ENCODE measurements at regions not wholly inside any gene's neighbourhood (a gene's known extent, or its start where the extent isn't known, plus 50 kb on each side); places are given as distances from the start of the nearest gene placed in this dataset.
"Not testable (repeated sequence)": the region's sequence is repeated elsewhere in the genome, so short reads cannot be mapped to it uniquely, and the experiment has no call there.

DNA sequence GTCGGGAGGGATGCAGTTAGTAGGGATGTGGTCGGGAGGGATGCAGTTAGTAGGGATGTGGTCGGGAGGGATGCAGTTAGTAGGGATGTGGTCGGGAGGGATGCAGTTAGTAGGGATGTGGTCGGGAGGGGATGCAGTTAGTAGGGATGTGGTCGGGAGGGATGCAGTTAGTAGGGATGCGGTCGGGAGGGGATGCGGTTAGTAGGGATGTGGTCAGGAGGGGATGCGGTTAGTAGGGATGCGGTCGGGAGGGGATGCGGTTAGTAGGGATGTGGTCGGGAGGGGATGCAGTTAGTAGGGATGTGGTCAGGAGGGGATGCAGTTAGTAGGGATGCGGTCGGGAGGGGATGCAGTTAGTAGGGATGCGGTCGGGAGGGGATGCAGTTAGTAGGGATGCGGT is 96.2 kb downstream of the BDH1 start:
- intact Hi-C loops (cut with DNase I, micrococcal nuclease), result loop anchor here in 1 of 2 experiments (2.0 kb wide), 1 partner anchor 163 kb away; no protein-coding TSS in a partner anchor
- CTCF ChIA-PET; ATAC-seq (ENCODE audit: poor library complexity); H3K9me3 Mint-ChIP-seq; H3K27me3 ChIP-seq (ENCODE audit: control insufficient read depth in 1 of 2, insufficient read depth in 2 of 2, low read length in 2 of 2); H3K36me3 ChIP-seq (ENCODE audit: insufficient read depth, low read length); H3K36me3 Mint-ChIP-seq (ENCODE audit: low read depth); H3K4me3 ChIP-seq (ENCODE audit: low read length); H3K27me3 Mint-ChIP-seq; H3K4me3 Mint-ChIP-seq; POLR2A ChIA-PET; H3K27ac ChIP-seq (ENCODE audit: low read depth in 1 of 2, low read length in 2 of 2); H3K27ac Mint-ChIP-seq: not testable (repeated sequence)
- peak in 4 of 14 experiments; percentile 23 to 52 (median 45) for DNase-seq
- H3K4me1 ChIP-seq (ENCODE audit: insufficient read depth, low read length), result peaks cover 29% of the 10 kb centered on the region
- H3K4me1 Mint-ChIP-seq (ENCODE audit: low read depth), result peaks cover 19% of the 10 kb centered on the region
- peaks cover 0 to 24% of the 10 kb centered on the region in 2 experiments for H3K9me3 ChIP-seq (ENCODE audit: control insufficient read depth in 1 of 2, insufficient read depth in 1 of 2, low read length in 2 of 2)

DNA sequence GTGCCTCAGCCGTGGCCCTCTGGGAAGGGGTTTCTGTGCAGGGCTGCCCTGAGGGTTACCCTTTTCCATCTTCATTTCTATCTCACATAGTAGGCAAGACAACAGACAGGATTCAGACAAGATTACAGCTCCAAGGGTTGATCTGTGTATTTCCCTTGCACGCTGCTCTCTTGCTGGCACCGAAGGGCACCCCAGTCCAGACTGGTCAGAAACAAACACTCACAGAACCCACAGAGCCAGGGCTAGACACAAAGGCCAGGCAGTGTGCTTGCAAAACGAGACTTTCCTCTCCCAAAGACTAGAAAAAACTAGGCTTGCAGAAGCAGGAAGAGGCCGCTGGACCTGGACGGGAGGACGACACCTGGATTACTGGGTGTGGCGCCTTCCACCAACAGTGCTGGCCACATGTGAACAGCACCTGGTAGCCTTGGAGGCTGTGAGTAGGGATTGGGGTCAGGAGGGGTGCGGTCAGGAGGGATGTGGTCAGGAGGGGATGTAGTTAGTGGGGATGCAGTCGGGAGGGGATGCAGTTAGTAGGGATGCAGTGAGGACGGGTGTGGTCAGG is 96.8 kb downstream of the BDH1 start:
- TF ChIP-seq, protein P1, sequence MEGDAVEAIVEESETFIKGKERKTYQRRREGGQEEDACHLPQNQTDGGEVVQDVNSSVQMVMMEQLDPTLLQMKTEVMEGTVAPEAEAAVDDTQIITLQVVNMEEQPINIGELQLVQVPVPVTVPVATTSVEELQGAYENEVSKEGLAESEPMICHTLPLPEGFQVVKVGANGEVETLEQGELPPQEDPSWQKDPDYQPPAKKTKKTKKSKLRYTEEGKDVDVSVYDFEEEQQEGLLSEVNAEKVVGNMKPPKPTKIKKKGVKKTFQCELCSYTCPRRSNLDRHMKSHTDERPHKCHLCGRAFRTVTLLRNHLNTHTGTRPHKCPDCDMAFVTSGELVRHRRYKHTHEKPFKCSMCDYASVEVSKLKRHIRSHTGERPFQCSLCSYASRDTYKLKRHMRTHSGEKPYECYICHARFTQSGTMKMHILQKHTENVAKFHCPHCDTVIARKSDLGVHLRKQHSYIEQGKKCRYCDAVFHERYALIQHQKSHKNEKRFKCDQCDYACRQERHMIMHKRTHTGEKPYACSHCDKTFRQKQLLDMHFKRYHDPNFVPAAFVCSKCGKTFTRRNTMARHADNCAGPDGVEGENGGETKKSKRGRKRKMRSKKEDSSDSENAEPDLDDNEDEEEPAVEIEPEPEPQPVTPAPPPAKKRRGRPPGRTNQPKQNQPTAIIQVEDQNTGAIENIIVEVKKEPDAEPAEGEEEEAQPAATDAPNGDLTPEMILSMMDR (IDR thresholded peaks at IDR 0.05), result no peak
- Mint-ChIP-seq H3K27ac (peak overlapping the region; percentile 64), H3K4me3 (no peak overlapping the region), H3K9me3 (no peaks in the 10 kb centered on the region), H3K4me1 (ENCODE audit: low read depth) (peaks cover 24% of the 10 kb centered on the region), H3K36me3 (ENCODE audit: low read depth) (no peaks in the 10 kb centered on the region), H3K27me3 (no peaks in the 10 kb centered on the region)
- peaks cover 0 to 24% of the 10 kb centered on the region in 2 experiments for H3K9me3 ChIP-seq (ENCODE audit: control insufficient read depth in 1 of 2, insufficient read depth in 1 of 2, low read length in 2 of 2)
- ChIA-PET CTCF (no interaction called here), POLR2A (no interaction called here)
- intact Hi-C loops (cut with DNase I, micrococcal nuclease), result loop anchor here in 1 of 2 experiments (1.0 to 2.0 kb wide), 2 partner anchors 162 to 202 kb away; no protein-coding TSS in a partner anchor
- H3K27ac ChIP-seq (ENCODE audit: low read depth in 1 of 2, low read length in 2 of 2), result no peak overlapping the region
- H3K27me3 ChIP-seq (ENCODE audit: control insufficient read depth in 1 of 2, insufficient read depth in 2 of 2, low read length in 2 of 2), result no peaks in the 10 kb centered on the region
- no peak overlapping the region for H3K4me3 ChIP-seq (ENCODE audit: low read length)
- H3K4me1 ChIP-seq (ENCODE audit: insufficient read depth, low read length), result peaks cover 29% of the 10 kb centered on the region
- ATAC-seq (ENCODE audit: poor library complexity) (no peak), DNase-seq (no peak)
- no peaks in the 10 kb centered on the region for H3K36me3 ChIP-seq (ENCODE audit: insufficient read depth, low read length)

DNA sequence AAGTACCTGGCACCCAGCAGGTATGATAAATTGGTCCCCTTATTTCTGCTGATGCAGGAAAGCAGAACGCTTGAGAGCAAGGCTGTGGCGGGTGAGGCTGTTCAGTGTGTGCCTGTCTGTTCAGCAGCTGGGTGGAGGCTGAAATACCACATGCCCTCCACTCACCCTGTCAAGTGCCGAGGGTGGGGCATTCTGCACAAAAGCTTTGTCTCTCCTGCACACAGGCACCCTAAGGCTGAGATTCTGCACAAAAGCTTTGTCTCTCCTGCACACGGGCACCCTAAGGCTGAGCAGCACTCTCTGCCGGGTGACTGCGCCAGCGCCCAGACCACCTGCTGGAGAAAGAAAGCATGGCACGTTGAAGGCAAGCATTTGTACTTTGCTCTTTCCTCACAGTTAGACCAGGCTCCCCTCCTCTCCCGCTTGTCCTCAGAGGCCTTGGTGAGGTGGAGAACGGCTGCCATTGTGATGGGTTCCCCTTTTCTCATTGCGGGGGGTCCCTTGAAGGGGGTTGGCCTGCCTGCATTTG is 97.5 kb downstream of the BDH1 start:
- CTCF ChIA-PET, result interaction anchor here (0.7 kb wide), 1 partner anchor 447 kb away, joined by 3 read pairs; no protein-coding TSS in a partner anchor
- DNase-seq, result peak in 11 of 14 experiments; percentile 14 to 62 (median 29)

More for the DNA sequence above, 97.5 kb downstream of the BDH1 start:
- TF ChIP-seq, protein P1 (IDR thresholded peaks at IDR 0.05), result peak; percentile 63
- Histone ChIP-seq H3K36me3 (ENCODE audit: insufficient read depth, low read length) (no peaks in the 10 kb centered on the region), H3K4me3 (ENCODE audit: low read length) (no peak overlapping the region), H3K27me3 (ENCODE audit: control insufficient read depth in 1 of 2, insufficient read depth in 2 of 2, low read length in 2 of 2) (no peaks in the 10 kb centered on the region), H3K27ac (ENCODE audit: low read depth in 1 of 2, low read length in 2 of 2) (no peak overlapping the region), H3K4me1 (ENCODE audit: insufficient read depth, low read length) (peaks cover 29% of the 10 kb centered on the region), H3K9me3 (ENCODE audit: control insufficient read depth in 1 of 2, insufficient read depth in 1 of 2, low read length in 2 of 2) (peaks cover 0 to 24% of the 10 kb centered on the region in 2 experiments)
- Mint-ChIP-seq H3K9me3 (no peaks in the 10 kb centered on the region), H3K36me3 (ENCODE audit: low read depth) (no peaks in the 10 kb centered on the region), H3K27ac (peak overlapping the region; percentile 64), H3K27me3 (no peaks in the 10 kb centered on the region), H3K4me3 (peak overlapping the region; percentile 86), H3K4me1 (ENCODE audit: low read depth) (peaks cover 24% of the 10 kb centered on the region)
- peak; percentile 79 for ATAC-seq (ENCODE audit: poor library complexity)
- POLR2A ChIA-PET, result no interaction called here
- intact Hi-C loops (cut with DNase I, micrococcal nuclease), result loop anchor here in 1 of 2 experiments (1.0 to 2.0 kb wide), 2 partner anchors 161 to 201 kb away; no protein-coding TSS in a partner anchor
